Adipocyte (in vitro differentiated cells): ENCODE measurements at regions not wholly inside any gene's neighbourhood (a gene's known extent, or its start where the extent isn't known, plus 50 kb on each side); places are given as distances from the start of the nearest gene placed in this dataset.
A peak's percentile ranks its signal among the peaks of the same experiment; 100 is the strongest.

ENCODE experiments used
- DNase-seq: peaks from one replicate; pipeline ENCODE4 v3.0.0-alpha.2; 2015; ENCODE audit warnings: low read depth
- H3K27me3 ChIP-seq: replicated peaks from 2 replicates; pipeline ENCODE4 v1.7.0; 2013; ENCODE audit warnings: mild to moderate bottlenecking, low read length, moderate library complexity; ENCODE audit not compliant: control insufficient read depth, insufficient read depth
- H3K36me3 ChIP-seq: 2 replicates; pipeline ENCODE4 v1.7.0; 2013; ENCODE audit warnings: low read length, mild to moderate bottlenecking, moderate library complexity; ENCODE audit not compliant: control insufficient read depth, insufficient read depth, severe bottlenecking
- H3K4me1 ChIP-seq: 2 replicates; pipeline ENCODE4 v1.7.0; 2013; ENCODE audit warnings: mild to moderate bottlenecking, low read length, moderate library complexity; ENCODE audit not compliant: control insufficient read depth, insufficient read depth
- H3K4me3 ChIP-seq: 2 replicates; pipeline ENCODE4 v1.7.0; 2013; ENCODE audit warnings: mild to moderate bottlenecking, low read length, moderate library complexity
- H3K9ac ChIP-seq: 2 replicates; pipeline ENCODE4 v1.7.0; 2013; ENCODE audit warnings: mild to moderate bottlenecking, low read length, moderate library complexity
- H3K9me3 ChIP-seq: 2 replicates; pipeline ENCODE4 v1.7.0; 2013; ENCODE audit warnings: mild to moderate bottlenecking, low read length, moderate library complexity; ENCODE audit not compliant: control insufficient read depth

DNA sequence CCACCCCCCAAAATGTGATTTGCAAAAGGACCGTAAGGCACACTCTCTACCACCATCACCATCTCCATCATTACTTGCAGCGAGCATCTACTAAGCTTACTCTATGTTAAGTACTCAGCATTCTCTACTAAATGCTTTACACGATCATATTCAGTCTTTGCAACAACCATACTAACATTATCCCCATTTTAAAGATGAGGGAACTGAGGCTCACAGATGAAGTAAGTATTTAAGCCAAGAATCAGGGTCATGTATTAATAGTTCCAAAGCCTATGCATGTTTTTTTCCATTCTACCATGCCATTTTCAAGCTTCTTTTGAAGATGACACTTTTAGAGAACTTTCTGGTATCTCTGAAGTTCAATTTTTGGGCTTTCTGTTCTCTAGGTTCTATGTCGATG, 121.7 kb upstream of the ANKRD55 start:
- no peaks in the 10 kb centered on the region for H3K27me3 ChIP-seq
- no peak overlapping the region for H3K9ac ChIP-seq
- H3K36me3 ChIP-seq, result no peaks in the 10 kb centered on the region
- H3K4me3 ChIP-seq, result no peak overlapping the region
- H3K4me1 ChIP-seq, result peaks cover 41% of the 10 kb centered on the region
- DNase-seq, result no peak
- no peaks in the 10 kb centered on the region for H3K9me3 ChIP-seq

DNA sequence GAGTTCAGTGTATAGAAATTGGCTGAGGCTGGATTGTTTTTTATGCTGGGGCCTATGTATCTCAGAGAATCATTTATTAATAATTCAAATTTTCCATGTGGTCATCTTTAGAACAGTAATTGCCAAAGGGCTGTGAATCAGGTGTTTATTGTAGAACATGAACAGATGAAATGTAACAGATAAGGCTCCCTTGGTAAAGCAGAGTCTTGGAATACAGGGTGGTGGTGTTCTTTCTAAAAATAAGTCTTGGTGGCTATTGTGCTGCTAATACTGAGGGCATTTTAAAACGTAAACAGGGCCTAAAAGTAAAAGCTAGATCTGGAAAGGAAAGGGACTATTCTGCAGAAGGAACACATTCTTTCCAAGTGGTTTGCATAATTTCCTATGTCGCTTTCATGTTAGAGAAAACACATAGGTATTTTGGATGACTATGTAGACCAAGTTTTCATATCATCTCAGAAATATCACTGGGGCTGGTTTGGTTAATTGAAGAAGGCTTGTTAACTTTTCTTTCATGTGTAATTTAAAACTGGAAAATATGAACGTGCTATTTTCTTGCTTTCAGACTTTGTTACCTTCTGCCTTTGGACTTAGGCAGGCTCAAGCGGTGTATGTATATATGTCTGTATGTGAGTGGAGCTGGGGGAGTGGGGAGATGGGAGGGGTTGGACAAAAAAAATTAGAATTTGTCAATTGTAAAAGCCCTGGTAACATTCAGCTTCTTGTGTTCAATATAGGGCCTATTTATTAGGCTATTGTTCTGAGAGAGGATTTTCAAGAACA, 119.9 kb upstream of the ANKRD55 start:
- Histone ChIP-seq H3K9me3 (no peaks in the 10 kb centered on the region), H3K4me1 (peaks cover 23% of the 10 kb centered on the region), H3K36me3 (no peaks in the 10 kb centered on the region), H3K27me3 (no peaks in the 10 kb centered on the region), H3K9ac (no peak overlapping the region), H3K4me3 (no peak overlapping the region)
- no peak for DNase-seq

DNA sequence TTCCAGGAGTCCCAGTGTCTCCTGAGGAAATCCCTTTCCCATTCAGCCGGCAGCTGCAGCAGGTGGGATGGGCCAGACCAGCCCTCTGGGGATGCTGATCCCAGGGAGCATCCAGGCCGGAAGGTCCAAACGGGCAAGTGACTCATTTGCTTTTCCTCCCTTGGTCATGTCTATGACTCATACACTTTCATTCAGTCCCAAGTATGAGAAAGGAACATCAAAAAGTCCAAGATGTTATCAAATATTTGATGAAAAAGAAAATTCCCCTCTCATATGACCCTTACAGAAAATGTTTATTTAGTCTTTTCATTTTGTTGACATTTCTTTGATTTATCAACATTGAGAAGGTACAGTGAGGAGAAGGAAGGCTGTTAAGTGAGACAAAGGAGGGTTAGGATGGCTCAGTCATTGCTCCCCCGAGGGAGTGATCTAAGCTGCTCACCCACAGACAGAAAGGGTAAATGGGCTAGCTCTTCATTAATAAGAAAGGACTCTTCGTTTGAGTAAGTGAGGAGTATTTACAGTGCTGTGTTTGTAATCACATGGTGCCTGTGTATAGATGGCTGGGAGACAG, 117.6 kb upstream of the ANKRD55 start:
- Histone ChIP-seq H3K27me3 (no peaks in the 10 kb centered on the region), H3K36me3 (no peaks in the 10 kb centered on the region), H3K9me3 (no peaks in the 10 kb centered on the region), H3K9ac (no peak overlapping the region), H3K4me3 (no peak overlapping the region), H3K4me1 (peaks cover 12% of the 10 kb centered on the region)
- peak; percentile 68 for DNase-seq

DNA sequence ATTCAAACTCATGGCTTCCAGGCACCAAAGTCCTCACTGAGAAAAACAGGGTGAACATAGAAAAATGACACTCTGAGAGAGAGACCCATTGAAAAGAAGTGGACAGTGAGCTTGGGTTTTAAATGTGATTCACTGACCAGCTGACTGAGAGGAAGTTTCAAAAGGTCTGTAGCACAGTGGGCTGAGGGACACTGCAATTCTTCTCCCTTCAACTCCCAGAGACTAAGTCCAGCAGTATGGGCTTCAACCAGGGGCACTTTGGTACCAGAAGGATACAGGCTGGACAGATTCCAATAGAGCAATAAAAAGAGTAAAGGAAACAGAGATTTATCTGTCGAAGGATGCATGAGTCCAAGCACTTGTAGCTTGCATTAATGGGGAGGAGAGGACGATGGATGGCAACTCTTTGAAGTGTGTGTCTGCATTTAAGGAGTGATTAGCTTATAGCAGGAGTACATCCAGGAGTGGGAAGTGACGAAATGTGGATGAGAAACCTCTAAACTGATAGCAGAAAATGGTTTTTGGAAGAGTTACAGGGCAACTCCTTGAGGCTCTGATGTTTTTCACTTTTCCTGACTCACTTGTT, 117.0 kb upstream of the ANKRD55 start:
- H3K4me1 ChIP-seq, result peaks cover 12% of the 10 kb centered on the region
- no peak overlapping the region for H3K4me3 ChIP-seq
- H3K9me3 ChIP-seq, result no peaks in the 10 kb centered on the region
- DNase-seq, result no peak
- H3K9ac ChIP-seq, result no peak overlapping the region
- no peaks in the 10 kb centered on the region for H3K36me3 ChIP-seq
- H3K27me3 ChIP-seq, result no peaks in the 10 kb centered on the region

DNA sequence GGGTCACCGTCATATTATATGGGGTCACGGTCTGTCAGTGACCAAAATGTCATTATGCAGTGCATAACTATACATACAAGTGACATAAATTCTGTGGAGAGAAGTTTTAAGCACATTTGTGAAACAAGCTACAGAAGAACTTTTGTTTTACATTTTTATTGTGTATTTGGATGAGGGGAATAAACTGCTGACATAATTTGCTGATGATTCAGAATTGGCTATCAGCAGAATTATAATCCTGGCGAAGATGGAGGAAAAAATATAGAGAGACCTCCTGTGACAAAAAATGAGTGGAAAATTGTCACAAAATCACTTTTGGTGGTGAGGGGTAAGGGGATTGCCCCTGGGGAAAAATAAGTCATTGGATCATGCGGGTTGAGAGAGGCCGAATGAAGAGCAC, 116.3 kb upstream of the ANKRD55 start:
- no peak overlapping the region for H3K4me3 ChIP-seq
- no peaks in the 10 kb centered on the region for H3K36me3 ChIP-seq
- DNase-seq, result no peak

DNA sequence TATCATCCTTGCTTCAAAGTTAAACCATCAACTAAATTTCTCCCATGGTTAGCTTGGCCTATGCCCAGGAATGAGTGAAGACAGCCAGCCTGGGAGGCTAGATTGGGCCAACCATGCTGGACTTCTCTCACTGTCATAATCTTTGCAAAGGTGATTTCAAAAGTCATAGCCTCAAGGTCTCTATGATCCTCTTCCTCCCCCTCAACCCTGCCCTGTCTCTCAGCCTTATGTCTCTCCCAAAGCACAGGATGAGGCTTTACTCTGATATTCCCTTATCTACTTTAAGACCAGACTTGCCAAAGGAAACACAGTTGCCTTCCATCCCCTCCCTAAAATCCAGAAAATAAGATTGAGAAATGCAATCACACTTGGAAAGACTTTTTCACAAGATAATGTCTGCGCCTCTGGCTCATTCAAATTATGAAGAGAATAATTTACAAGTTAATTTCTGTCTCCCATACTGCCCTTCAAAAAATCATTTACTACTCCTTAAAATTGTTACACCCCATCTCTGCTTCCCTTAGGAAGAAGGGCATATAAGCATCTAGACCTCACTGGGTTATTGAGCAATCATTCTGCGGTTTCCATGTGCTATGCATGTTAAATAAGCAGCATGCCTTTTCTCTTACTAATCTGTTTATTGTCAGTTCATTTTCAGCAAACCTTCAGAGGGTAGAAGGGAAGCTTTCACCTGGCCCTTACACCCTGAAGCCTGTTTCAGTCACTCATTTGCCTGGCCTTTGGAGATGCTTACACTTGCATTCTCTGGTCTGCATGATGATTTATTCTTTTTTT, 113.8 kb upstream of the ANKRD55 start:
- Histone ChIP-seq H3K9ac (no peak overlapping the region), H3K4me1 (peaks cover 12% of the 10 kb centered on the region), H3K4me3 (no peak overlapping the region), H3K9me3 (no peaks in the 10 kb centered on the region), H3K36me3 (no peaks in the 10 kb centered on the region), H3K27me3 (no peaks in the 10 kb centered on the region)
- DNase-seq, result peak; percentile 91

More for the DNA sequence above, 116.3 kb upstream of the ANKRD55 start:
- no peak overlapping the region for H3K9ac ChIP-seq
- no peaks in the 10 kb centered on the region for H3K9me3 ChIP-seq
- H3K27me3 ChIP-seq, result no peaks in the 10 kb centered on the region
- H3K4me1 ChIP-seq, result peaks cover 12% of the 10 kb centered on the region

DNA sequence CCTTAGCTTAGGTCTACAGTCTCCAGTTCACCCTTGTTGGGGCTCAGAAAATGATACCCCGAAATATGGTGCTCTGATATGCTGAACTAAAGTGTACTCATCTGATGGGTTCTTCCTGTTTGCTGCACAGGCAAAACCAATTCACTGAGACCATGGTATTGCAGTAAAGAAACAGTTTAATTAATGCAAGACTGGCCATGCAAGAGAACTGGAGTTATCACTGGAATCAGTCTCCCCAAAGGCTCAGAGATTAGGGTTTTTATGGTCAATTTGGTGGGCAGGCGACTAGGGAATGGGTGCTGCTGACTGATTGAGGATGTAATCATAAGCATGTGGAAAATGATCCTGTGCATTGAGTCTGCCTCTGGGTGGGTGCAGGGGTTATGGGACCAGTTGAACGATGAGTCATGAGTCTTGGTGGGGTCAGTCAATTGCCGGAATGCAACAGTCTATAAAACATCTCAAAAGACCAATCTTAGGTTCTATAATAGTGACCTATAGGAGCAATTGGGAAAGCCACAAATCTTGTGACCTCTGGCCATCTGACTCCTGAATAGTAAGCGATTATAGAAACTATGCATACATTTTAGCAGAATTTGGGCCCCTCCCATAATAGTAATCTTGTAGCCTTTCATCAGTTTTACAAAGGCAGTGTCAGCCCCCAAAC, 113.0 kb upstream of the ANKRD55 start:
- Histone ChIP-seq H3K9me3 (no peaks in the 10 kb centered on the region), H3K36me3 (no peaks in the 10 kb centered on the region)

DNA sequence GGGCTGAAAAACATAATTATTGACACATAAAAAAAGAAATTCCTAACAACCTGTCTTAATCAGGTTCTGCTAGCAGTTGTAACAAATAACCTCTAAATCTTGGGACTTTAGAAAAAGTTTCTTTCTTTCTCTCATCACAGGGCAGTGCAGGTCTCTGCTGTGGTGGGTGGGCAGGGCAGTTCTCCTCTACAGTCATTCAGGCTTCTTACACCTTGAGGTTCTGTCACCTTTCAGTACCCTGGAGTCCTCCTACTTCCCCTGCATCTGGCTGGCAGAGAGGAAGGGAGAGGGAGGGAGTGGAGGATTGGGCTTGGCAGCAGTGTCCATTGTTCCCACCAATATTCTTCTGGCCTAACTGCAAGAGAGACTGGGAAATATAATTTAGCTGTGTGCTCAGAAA, 112.2 kb upstream of the ANKRD55 start:
- H3K9ac ChIP-seq, result no peak overlapping the region
- H3K36me3 ChIP-seq, result no peaks in the 10 kb centered on the region
- H3K9me3 ChIP-seq, result no peaks in the 10 kb centered on the region
- no peak for DNase-seq
- no peaks in the 10 kb centered on the region for H3K27me3 ChIP-seq
- peaks cover 5% of the 10 kb centered on the region for H3K4me1 ChIP-seq
- H3K4me3 ChIP-seq, result no peak overlapping the region

More for the DNA sequence above, 113.0 kb upstream of the ANKRD55 start:
- no peaks in the 10 kb centered on the region for H3K27me3 ChIP-seq
- H3K9ac ChIP-seq, result no peak overlapping the region
- DNase-seq, result no peak
- peaks cover 12% of the 10 kb centered on the region for H3K4me1 ChIP-seq
- no peak overlapping the region for H3K4me3 ChIP-seq

DNA sequence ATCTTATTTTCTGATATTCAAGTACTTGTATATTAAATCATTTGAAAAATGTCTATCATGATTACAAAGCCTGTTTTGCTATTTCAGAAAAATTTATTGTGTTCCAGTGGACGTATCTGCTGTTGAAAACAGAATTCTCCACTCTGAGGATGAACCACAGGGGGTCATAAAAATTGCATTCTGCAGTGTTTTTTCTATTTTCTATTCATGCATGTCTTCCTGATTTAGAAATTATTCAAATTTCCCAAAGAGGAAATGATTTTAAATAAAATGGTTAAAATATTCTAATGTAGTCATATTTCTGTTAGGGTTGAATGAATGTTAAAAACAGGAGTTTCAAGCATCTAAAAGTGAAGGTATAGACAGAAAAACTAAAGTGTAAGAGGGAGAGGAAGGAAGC, 111.5 kb upstream of the ANKRD55 start:
- Histone ChIP-seq H3K27me3 (no peaks in the 10 kb centered on the region), H3K9me3 (no peaks in the 10 kb centered on the region), H3K9ac (no peak overlapping the region), H3K36me3 (no peaks in the 10 kb centered on the region), H3K4me1 (no peaks in the 10 kb centered on the region), H3K4me3 (no peak overlapping the region)
- DNase-seq, result no peak

DNA sequence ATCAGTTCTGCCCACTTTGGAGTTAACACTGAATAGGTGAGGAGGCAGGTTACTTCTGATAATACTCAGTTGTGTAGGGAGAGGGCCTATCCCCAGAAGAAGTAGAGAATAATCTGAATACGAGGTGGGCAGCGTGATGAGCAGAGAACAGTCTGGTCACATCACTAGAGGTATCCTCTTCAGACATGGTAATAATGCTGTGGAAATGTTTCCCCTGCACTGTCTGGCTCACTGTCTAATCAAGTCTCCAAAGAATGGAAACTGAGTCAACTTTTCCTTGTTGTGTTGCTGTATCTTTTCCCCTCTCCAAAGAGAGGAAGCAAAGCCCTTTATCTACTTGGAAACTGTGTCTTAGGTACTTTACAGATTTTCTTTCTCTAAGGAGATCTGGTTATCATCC, 110.9 kb upstream of the ANKRD55 start:
- H3K36me3 ChIP-seq, result no peaks in the 10 kb centered on the region
- H3K4me3 ChIP-seq, result no peak overlapping the region
- no peak for DNase-seq
- no peaks in the 10 kb centered on the region for H3K4me1 ChIP-seq
- H3K9ac ChIP-seq, result no peak overlapping the region
- no peaks in the 10 kb centered on the region for H3K9me3 ChIP-seq
- no peaks in the 10 kb centered on the region for H3K27me3 ChIP-seq

DNA sequence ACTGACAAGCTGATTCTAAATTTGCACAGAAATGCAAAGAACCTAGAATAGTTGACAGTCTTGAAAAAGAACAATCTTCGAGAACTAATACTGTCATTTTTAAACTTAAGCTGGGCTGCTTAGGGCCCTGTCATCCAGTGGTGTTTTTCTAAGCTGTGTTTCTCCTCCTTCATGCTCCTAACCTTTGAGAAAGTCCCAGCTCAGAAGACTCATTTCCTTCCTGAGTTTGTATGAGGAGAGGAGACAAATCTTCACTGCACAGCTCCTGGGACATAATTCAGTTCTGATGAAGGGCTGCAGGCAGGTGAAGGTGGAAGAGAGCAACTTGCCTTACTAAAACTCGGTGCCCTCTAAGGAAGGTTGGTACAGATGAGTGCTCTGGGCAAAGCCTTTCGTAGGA, 109.5 kb upstream of the ANKRD55 start:
- H3K4me1 ChIP-seq, result no peaks in the 10 kb centered on the region
- DNase-seq, result no peak
- no peaks in the 10 kb centered on the region for H3K36me3 ChIP-seq
- no peak overlapping the region for H3K9ac ChIP-seq
- H3K27me3 ChIP-seq, result peaks cover 5% of the 10 kb centered on the region
- no peak overlapping the region for H3K4me3 ChIP-seq
- no peaks in the 10 kb centered on the region for H3K9me3 ChIP-seq
